Type B pancreatic cell (in vitro differentiated cells): ENCODE measurements at regions not wholly inside any gene's neighbourhood (a gene's known extent, or its start where the extent isn't known, plus 50 kb on each side); places are given as distances from the start of the nearest gene placed in this dataset.

Experiments
- DNase-seq: peaks from one replicate; pipeline ENCODE4 v3.0.0; 2021; ENCODE audit warnings: mixed read lengths; ENCODE audit not compliant: unreplicated experiment; ENCODE audit errors: extremely low spot score
- H3K27ac Mint-ChIP-seq: 2 replicates; pipeline ENCODE4 v1.8.0; 2021; ENCODE audit warnings: mild to moderate bottlenecking, mixed read lengths
- H3K27me3 Mint-ChIP-seq: 2 replicates; pipeline ENCODE4 v1.8.0; 2021; ENCODE audit warnings: mixed read lengths
- H3K36me3 Mint-ChIP-seq: 2 replicates; pipeline ENCODE4 v1.8.0; 2021; ENCODE audit warnings: mixed read lengths
- H3K4me1 Mint-ChIP-seq: one replicate; pipeline ENCODE4 v1.8.0; 2021; ENCODE audit warnings: mixed read lengths; ENCODE audit not compliant: unreplicated experiment
- H3K4me3 Mint-ChIP-seq: 2 replicates; pipeline ENCODE4 v1.8.0; 2021; ENCODE audit warnings: mild to moderate bottlenecking, mixed read lengths
- H3K9me3 Mint-ChIP-seq: 2 replicates; pipeline ENCODE4 v1.8.0; 2021; ENCODE audit warnings: mixed read lengths
- TF ChIP-seq, protein P1 (sequence below): fragments of 200-600 bp; sonication (generic); conservative IDR thresholded peaks from 2 replicates; pipeline ENCODE4 v1.5.0; 2021; ENCODE audit warnings: antibody characterized with exemption, mild to moderate bottlenecking

DNA sequence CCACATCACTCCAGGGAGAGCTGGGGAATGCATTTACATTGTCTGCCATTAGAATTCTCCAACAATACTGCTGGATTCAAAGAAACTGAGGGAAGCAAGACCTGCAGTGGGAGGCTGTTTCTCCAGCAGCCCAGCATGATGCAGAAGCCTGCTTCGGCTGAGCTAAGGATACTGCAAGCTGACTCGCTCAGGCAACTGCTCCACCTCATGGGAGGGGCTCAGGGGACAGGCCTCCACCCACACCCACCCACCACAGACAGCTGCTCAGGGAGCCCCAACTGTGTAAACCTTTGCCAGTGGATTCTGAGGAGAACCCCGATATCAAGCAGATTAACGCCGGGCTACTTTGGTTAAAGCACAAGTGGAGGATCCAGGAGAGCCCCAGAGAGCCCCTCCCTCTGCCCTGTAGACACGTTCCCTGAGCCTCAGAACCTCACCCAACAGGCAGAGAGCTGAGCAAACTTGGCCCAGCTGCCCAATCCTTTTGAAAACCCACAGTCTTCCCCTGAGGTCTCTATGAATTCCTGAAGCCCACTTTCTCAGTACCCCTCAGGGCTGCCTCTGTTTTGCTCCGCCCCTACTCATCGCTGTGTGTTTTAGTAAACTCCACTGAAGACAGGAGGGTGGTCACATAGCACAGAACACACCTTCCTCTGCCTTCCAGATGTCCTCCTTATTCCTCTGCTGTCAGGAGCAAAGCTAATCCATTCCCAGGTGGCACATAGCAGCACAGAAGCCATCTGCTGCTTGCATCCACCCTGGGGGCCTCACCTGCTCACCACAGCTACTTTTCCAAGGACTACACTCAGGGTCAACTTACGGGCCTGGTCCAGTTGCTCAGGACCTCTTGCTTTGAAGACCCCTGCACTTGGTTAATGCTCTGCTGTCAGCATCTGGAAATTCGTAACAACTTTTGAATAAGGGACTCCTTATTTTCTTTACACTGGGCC is 269.0 kb downstream of the ABHD5 start:
- Mint-ChIP-seq H3K9me3 (no peaks in the 10 kb centered on the region), H3K4me1 (peaks cover 9% of the 10 kb centered on the region), H3K36me3 (no peaks in the 10 kb centered on the region), H3K27ac (no peak overlapping the region), H3K27me3 (peaks cover 41% of the 10 kb centered on the region), H3K4me3 (no peak overlapping the region)
- TF ChIP-seq, protein P1, sequence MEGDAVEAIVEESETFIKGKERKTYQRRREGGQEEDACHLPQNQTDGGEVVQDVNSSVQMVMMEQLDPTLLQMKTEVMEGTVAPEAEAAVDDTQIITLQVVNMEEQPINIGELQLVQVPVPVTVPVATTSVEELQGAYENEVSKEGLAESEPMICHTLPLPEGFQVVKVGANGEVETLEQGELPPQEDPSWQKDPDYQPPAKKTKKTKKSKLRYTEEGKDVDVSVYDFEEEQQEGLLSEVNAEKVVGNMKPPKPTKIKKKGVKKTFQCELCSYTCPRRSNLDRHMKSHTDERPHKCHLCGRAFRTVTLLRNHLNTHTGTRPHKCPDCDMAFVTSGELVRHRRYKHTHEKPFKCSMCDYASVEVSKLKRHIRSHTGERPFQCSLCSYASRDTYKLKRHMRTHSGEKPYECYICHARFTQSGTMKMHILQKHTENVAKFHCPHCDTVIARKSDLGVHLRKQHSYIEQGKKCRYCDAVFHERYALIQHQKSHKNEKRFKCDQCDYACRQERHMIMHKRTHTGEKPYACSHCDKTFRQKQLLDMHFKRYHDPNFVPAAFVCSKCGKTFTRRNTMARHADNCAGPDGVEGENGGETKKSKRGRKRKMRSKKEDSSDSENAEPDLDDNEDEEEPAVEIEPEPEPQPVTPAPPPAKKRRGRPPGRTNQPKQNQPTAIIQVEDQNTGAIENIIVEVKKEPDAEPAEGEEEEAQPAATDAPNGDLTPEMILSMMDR, result no peak
- no peak for DNase-seq

GRCh38 chr3:43960448-43960840 is 269.7 kb downstream of the ABHD5 start:
- no peak overlapping the region for H3K4me3 Mint-ChIP-seq
- DNase-seq, result no peak
- H3K27me3 Mint-ChIP-seq, result peaks cover 41% of the 10 kb centered on the region
- no peak overlapping the region for H3K27ac Mint-ChIP-seq
- peaks cover 9% of the 10 kb centered on the region for H3K4me1 Mint-ChIP-seq
- H3K36me3 Mint-ChIP-seq, result no peaks in the 10 kb centered on the region
- TF ChIP-seq, protein P1, result no peak
- no peaks in the 10 kb centered on the region for H3K9me3 Mint-ChIP-seq

- Mint-ChIP-seq H3K36me3 (no peaks in the 10 kb centered on the region), H3K27me3 (peaks cover 42% of the 10 kb centered on the region), H3K4me3 (no peak overlapping the region), H3K9me3 (no peaks in the 10 kb centered on the region), H3K27ac (no peak overlapping the region), H3K4me1 (peaks cover 9% of the 10 kb centered on the region)
- DNase-seq, result no peak
- TF ChIP-seq, protein P1, result no peak
Observed at GRCh38 chr3:43962043-43962442, 271.3 kb downstream of the ABHD5 start.

- Mint-ChIP-seq H3K27me3 (peaks cover 44% of the 10 kb centered on the region), H3K4me1 (peaks cover 9% of the 10 kb centered on the region), H3K9me3 (no peaks in the 10 kb centered on the region), H3K36me3 (no peaks in the 10 kb centered on the region), H3K27ac (no peak overlapping the region), H3K4me3 (no peak overlapping the region)
- no peak for DNase-seq
- TF ChIP-seq, protein P1, result no peak
Observed at GRCh38 chr3:43963208-43963607, 272.5 kb downstream of the ABHD5 start.

- Mint-ChIP-seq H3K4me1 (peaks cover 9% of the 10 kb centered on the region), H3K9me3 (no peaks in the 10 kb centered on the region), H3K27me3 (peaks cover 51% of the 10 kb centered on the region), H3K36me3 (no peaks in the 10 kb centered on the region), H3K4me3 (no peak overlapping the region), H3K27ac (no peak overlapping the region)
- DNase-seq, result no peak
- TF ChIP-seq, protein P1, result no peak
Observed at GRCh38 chr3:43964640-43965039, 273.9 kb downstream of the ABHD5 start.
